GM18526 (cell line): ENCODE measurements at regions not wholly inside any gene's neighbourhood (a gene's known extent, or its start where the extent isn't known, plus 50 kb on each side); places are given as distances from the start of the nearest gene placed in this dataset.

ENCODE experiments used
- POLR2A ChIP-seq: IDR thresholded peaks from 3 replicates; pipeline ENCODE4 v1.6.1; 2011; ENCODE audit not compliant: insufficient read length; ENCODE audit errors: extremely low read depth

DNA sequence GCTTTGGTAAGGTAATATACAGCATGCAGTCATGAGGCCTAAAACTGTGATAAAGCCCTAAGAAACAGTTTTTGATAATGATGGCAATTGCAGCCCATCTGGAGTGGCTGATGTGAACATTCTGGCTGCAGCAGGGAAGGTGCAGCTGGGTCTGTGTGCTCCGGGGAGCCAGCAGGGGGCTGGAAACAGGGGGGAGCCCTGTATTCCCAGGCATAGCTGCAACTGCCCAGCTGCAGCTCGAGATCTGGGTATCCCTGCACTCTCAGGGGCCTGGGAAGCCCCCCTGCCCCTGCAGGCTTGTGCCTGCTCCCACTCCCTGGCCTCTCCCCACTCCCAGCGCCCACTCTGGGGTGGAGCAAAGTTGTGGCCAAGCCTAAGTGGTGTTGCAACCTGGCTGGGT, 95.6 kb downstream of the RRAGB start:
- TF ChIP-seq POLR2A: no peak

- TF ChIP-seq POLR2A: no peak
These were observed 98.0 kb downstream of the RRAGB start for GRCh38 chrX:55815546-55815945.

- TF ChIP-seq POLR2A: no peak
These were observed 98.5 kb downstream of the RRAGB start for GRCh38 chrX:55816023-55816422.

DNA sequence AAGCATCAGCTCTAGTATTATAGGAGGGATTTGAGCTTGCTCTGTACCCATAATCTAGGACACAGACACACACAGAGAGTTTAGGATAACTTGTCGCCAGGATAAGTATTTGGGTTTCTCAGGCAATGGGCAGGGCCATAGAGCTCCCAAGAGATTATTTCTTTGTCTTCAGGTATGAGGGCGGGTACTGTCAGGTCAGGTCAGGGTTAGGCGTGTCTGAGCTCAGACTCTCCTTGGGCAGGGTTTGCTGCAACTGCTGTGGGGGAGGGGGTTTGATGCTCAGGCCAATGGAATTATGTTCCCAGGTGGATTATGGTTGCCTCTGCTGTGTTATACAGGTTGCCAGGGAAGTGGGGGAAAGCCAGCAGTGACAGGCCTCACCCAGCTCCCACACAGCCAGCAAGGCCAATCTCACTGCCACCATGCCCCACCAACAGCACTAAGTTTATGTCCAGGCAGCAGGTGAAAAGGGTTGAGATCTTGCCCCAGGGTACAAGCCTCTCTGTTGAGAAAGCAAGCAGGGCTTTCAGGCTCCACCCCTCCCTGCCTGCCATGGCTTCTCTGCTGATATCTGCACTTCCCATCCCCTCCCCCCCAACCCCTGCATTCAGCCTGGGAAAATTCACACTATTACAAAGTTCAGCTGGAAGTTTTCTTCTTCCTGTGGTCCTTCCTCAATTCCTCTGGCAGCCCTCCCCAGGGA, 101.3 kb downstream of the RRAGB start:
- no peak for TF ChIP-seq POLR2A

DNA sequence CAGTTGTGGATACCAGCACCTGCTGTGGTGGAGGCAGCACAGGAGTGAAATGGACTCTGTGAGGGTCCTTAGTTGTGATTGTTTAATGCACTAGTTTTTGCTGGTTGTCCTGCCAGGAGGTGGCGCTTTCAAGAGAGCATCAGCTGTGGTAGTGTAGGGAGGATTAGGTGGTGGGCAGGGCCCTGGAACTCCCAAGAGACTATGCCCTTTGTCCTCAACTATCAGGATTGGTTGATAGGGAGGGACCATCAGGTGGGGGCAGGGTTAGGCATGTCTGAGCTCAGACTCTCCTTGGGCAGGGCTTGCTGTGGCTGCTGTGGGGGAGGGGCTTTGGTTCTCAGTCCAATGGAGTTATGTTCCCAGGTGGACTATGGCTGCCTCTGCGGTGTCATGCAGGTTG, 121.9 kb downstream of the RRAGB start:
- TF ChIP-seq POLR2A: no peak

DNA sequence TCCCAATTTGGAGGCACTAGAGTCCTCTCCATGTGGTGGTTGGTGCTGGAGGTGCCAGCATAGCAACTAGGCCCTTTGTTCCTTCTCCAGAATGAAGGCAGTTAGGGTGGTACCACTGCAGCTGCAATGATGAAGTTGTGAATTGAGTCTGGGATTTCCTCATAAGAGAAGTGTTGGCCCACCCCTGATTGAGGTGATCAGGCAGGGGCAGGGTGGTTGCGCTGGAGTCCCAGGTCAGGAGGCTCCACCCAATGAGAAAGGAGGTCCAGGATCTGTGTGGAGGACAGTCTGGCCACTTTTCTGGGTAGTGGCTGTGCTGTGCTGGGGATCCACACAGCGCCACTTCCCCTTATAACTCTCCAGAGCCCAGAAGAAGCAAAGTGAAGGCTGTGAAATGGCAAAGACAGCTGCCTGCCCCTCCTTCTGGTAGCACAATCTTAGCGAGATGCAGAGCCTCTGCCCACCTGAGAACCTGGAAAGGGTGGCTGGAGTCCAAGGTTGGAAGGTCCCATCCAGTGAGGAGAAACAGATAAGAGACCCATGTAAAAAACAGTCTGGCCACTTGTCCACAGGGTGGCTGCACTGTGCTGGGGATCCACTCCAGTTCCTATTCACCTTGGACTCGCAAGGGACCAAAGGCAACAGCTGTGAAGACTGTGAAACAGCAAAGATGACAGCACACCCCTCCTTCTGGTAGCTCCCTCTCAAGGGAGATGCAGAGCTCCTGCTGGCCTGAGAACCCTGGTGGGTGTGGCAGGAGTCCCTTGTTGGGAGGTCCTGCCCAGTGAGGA, 124.6 kb downstream of the RRAGB start:
- no peak for TF ChIP-seq POLR2A

DNA sequence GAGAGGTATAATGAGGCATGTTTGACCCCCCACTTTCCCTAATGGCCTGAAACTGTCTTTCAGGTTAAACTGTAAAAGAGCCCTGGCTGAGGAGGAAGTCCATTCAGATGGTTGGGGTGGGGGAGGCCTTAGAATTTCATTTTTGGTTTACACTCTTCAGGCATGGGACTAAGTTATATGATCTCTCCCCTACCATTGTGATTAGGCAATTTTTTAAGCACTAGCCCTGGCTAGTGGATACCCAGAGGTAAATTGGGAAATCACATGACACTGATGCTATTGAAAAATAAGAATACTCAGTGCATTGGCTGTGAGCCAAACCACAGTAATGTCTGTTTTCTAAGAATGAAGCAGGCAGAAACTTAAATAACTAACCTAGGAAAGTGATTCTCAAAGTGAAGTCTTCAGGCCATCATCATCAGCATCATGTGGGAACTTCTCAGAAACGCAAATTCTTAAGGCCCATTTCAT, 149.7 kb downstream of the RRAGB start:
- TF ChIP-seq POLR2A: no peak

GRCh38 chrX:55867708-55868107, 150.2 kb downstream of the RRAGB start:
- no peak for TF ChIP-seq POLR2A

DNA sequence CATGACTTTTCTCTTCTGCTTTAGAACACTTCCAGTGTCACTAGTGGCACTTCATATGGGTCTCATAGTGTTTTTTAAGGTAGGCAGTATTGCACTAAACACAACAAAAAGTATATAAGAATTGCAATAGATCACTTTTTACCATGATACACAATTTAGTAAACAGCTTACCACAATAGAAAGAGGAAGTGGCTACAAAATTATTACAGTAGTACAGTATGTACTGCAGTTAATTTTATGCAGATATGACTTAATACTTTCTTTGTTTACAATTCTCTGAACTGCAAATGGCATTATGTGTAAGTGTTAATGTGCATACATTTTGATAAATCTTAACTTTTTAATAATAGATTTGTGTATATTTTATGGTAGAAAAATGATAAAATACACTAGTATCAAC, 157.3 kb downstream of the RRAGB start:
- no peak for TF ChIP-seq POLR2A

DNA sequence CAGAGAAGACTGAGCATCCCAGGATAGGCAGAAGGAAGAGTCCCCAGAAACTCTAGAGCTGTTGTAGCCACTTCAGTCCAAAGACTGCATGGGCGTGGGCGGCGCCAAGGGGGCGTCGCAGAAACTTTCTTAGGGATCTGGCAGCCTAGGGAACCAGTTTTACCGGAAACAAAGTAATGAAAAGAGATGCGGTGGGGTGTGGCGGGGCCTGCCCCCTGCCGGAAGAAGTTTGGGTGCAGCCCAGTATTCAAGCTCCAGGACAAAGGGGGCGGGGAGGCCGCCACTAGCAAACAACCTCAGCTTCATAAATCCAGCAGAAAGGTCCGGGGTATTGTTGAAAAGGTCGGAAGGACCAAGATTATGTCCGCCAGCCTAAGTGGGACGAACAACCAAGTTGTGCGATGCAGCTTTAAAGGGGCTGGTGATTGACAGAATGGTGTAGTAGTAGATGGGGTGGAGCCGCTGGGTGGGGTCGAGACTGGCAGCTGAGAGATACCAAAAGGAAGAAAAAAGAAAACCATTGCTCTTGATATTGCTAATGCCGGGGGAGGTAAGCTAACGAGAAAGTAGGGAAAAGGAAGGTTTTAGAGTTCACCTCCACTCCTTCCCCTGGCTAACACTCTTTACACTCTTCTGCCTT, 190.5 kb downstream of the RRAGB start:
- no peak for TF ChIP-seq POLR2A

- peak; percentile 7 for TF ChIP-seq POLR2A
These were observed 191.2 kb downstream of the RRAGB start for GRCh38 chrX:55908661-55909212.

GRCh38 chrX:55919367-55920221, 202.0 kb downstream of the RRAGB start:
- TF ChIP-seq POLR2A: no peak

- TF ChIP-seq POLR2A: no peak
These were observed 207.0 kb downstream of the RRAGB start for GRCh38 chrX:55924574-55924973.
